COR-L47 (cell line): ENCODE measurements at regions not wholly inside any gene's neighbourhood (a gene's known extent, or its start where the extent isn't known, plus 50 kb on each side); places are given as distances from the start of the nearest gene placed in this dataset.
"Not testable (repeated sequence)": the region's sequence is repeated elsewhere in the genome, so short reads cannot be mapped to it uniquely, and the experiment has no call there.

Experiments
- DNase-seq: peaks from one replicate; lab custom pipeline; 2025; lab: John Stamatoyannopoulos, UW

GRCh38 chr13:73576291-73576690 lies 517.5 kb downstream of the KLF5 start:
- DNase-seq: no peak

- DNase-seq: no peak
Measured at GRCh38 chr13:73572824-73573223, 514.0 kb downstream of the KLF5 start.

- no peak for DNase-seq
Measured at GRCh38 chr13:73571376-73571775, 512.6 kb downstream of the KLF5 start.

GRCh38 chr13:73556902-73557301 lies 498.1 kb downstream of the KLF5 start:
- DNase-seq: no peak

GRCh38 chr13:73556128-73556527 lies 497.3 kb downstream of the KLF5 start:
- no peak for DNase-seq

GRCh38 chr13:73551736-73552135 lies 492.9 kb downstream of the KLF5 start:
- no peak for DNase-seq

GRCh38 chr13:73549717-73550116 lies 490.9 kb downstream of the KLF5 start:
- no peak for DNase-seq

GRCh38 chr13:73548449-73548848 lies 489.6 kb downstream of the KLF5 start:
- no peak for DNase-seq

- DNase-seq: no peak
Measured at GRCh38 chr13:73547239-73547638, 488.4 kb downstream of the KLF5 start.

GRCh38 chr13:73544175-73544574 lies 485.4 kb downstream of the KLF5 start:
- no peak for DNase-seq

GRCh38 chr13:73542446-73542845 lies 483.6 kb downstream of the KLF5 start:
- no peak for DNase-seq

GRCh38 chr13:73536865-73537264 lies 478.1 kb downstream of the KLF5 start:
- DNase-seq: no peak

- DNase-seq: no peak
Measured at GRCh38 chr13:73535341-73535740, 476.5 kb downstream of the KLF5 start.

- no peak for DNase-seq
Measured at GRCh38 chr13:73532987-73533510, 474.2 kb downstream of the KLF5 start.

- no peak for DNase-seq
Measured at GRCh38 chr13:73532582-73532981, 473.8 kb downstream of the KLF5 start.

GRCh38 chr13:73531014-73531413 lies 472.2 kb downstream of the KLF5 start:
- DNase-seq: no peak

GRCh38 chr13:73522937-73523336 lies 464.1 kb downstream of the KLF5 start:
- no peak for DNase-seq

- DNase-seq: no peak
Measured at GRCh38 chr13:73521985-73522524, 463.2 kb downstream of the KLF5 start.

GRCh38 chr13:73521290-73521624 lies 462.5 kb downstream of the KLF5 start:
- no peak for DNase-seq

- no peak for DNase-seq
Measured at GRCh38 chr13:73520566-73521289, 461.9 kb downstream of the KLF5 start.

GRCh38 chr13:73520135-73520534 lies 461.3 kb downstream of the KLF5 start:
- DNase-seq: not testable (repeated sequence)

- no peak for DNase-seq
Measured at GRCh38 chr13:73519396-73520116, 460.8 kb downstream of the KLF5 start.

GRCh38 chr13:73517766-73518165 lies 459.0 kb downstream of the KLF5 start:
- DNase-seq: no peak
